WTC11 (cell line): ENCODE measurements at regions not wholly inside any gene's neighbourhood (a gene's known extent, or its start where the extent isn't known, plus 50 kb on each side); places are given as distances from the start of the nearest gene placed in this dataset.

Experiments used
- GTF2I ChIP-seq: fragments of 250-450 bp; sonication (Bioruptor Pico); conservative IDR thresholded peaks from 2 replicates; pipeline ENCODE4 v1.4.0; 2021; ENCODE audit warnings: mild to moderate bottlenecking
- NFE2L1 ChIP-seq: sonication (generic); formaldehyde crosslinking; IDR thresholded peaks from 2 replicates; pipeline ENCODE4 v1.8.1; 2023; ENCODE audit warnings: missing genetic modification reagents
- TF ChIP-seq, protein P1 (sequence below): fragments of 200-600 bp; IDR thresholded peaks from 2 replicates; pipeline ENCODE4 v1.8.0; 2022; ENCODE audit warnings: antibody characterized with exemption

GRCh38 chr5:57887851-57888621 lies 405.4 kb upstream of the ACTBL2 start:
- TF ChIP-seq, protein P1, sequence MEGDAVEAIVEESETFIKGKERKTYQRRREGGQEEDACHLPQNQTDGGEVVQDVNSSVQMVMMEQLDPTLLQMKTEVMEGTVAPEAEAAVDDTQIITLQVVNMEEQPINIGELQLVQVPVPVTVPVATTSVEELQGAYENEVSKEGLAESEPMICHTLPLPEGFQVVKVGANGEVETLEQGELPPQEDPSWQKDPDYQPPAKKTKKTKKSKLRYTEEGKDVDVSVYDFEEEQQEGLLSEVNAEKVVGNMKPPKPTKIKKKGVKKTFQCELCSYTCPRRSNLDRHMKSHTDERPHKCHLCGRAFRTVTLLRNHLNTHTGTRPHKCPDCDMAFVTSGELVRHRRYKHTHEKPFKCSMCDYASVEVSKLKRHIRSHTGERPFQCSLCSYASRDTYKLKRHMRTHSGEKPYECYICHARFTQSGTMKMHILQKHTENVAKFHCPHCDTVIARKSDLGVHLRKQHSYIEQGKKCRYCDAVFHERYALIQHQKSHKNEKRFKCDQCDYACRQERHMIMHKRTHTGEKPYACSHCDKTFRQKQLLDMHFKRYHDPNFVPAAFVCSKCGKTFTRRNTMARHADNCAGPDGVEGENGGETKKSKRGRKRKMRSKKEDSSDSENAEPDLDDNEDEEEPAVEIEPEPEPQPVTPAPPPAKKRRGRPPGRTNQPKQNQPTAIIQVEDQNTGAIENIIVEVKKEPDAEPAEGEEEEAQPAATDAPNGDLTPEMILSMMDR, result no peak
- no peak for TF ChIP-seq NFE2L1 (CRISPR knock-in tag)
- no peak for TF ChIP-seq GTF2I (CRISPR knock-in tag)
